Neural cell (in vitro differentiated cells): ENCODE measurements at regions not wholly inside any gene's neighbourhood (a gene's known extent, or its start where the extent isn't known, plus 50 kb on each side); places are given as distances from the start of the nearest gene placed in this dataset.

ENCODE experiments used
- CTCF ChIP-seq: fragments of 450-650 bp; IDR thresholded peaks from 2 replicates; pipeline ENCODE4 v1.5.1; 2014; ENCODE audit warnings: antibody characterized with exemption, mild to moderate bottlenecking, moderate library complexity; ENCODE audit not compliant: poor library complexity, severe bottlenecking
- SMC3 ChIP-seq: fragments of 450-650 bp; conservative IDR thresholded peaks from 2 replicates; pipeline ENCODE4 v1.6.1; 2014; ENCODE audit warnings: antibody characterized with exemption, mild to moderate bottlenecking, moderate library complexity; ENCODE audit not compliant: poor library complexity

GRCh38 chr10:31708046-31708445 is 220.6 kb downstream of the ARHGAP12 start:
- no peak for TF ChIP-seq CTCF
- no peak for TF ChIP-seq SMC3
